ENCODE measurements at regions not wholly inside any gene's neighbourhood (a gene's known extent, or its start where the extent isn't known, plus 50 kb on each side); places are given as distances from the start of the nearest gene placed in this dataset.

DNA sequence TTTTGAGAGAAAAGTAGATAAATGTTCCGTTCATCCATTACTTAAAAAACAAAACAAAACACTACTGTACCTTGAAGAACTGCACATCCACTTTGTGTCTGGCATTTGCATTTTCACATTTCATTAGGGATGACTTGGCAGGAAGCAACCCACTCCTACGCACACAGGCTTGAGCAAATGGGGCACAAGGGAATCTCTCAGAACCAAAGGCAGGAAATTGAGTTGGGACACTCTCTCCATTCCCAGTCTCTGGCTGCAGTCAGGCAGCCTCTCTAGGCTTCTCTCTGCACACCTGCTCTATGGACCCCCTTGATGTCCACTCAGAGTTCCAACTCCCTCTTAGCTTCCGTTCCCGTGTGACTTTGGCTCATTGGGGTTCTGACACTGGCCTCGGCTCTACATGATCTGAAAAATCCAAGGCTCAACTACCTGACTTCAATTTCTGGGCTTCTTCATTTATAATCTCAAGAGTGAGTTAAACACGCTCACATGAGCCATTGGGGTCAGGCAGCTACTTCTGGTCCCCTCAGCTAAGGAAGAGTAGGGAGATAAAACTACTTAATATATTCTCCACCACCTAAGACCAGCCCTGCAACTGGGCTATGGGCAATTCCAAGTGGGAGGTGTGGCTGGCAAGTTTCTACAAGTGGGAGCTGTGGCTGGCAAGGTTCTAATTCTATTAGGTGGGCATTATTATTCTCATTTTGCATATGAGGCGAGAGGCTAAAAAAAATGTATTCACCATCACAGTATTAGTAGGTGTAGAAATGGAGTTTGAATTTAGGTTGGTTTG lies 251.9 kb downstream of the SOD2 start:
- TF ChIP-seq, protein P1, sequence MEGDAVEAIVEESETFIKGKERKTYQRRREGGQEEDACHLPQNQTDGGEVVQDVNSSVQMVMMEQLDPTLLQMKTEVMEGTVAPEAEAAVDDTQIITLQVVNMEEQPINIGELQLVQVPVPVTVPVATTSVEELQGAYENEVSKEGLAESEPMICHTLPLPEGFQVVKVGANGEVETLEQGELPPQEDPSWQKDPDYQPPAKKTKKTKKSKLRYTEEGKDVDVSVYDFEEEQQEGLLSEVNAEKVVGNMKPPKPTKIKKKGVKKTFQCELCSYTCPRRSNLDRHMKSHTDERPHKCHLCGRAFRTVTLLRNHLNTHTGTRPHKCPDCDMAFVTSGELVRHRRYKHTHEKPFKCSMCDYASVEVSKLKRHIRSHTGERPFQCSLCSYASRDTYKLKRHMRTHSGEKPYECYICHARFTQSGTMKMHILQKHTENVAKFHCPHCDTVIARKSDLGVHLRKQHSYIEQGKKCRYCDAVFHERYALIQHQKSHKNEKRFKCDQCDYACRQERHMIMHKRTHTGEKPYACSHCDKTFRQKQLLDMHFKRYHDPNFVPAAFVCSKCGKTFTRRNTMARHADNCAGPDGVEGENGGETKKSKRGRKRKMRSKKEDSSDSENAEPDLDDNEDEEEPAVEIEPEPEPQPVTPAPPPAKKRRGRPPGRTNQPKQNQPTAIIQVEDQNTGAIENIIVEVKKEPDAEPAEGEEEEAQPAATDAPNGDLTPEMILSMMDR (conservative IDR thresholded peaks at IDR 0.05 in 1 of 2, IDR thresholded peaks at IDR 0.05 in 1 of 2; ENCODE audit: low read depth in 1 of 2, low read length in 2 of 2): no peak
- no peak for TF ChIP-seq EZH2 (IDR thresholded peaks at IDR 0.05; ENCODE audit: low read length, missing control alignments)
